Smooth muscle cell (in vitro differentiated cells): ENCODE measurements at regions not wholly inside any gene's neighbourhood (a gene's known extent, or its start where the extent isn't known, plus 50 kb on each side); places are given as distances from the start of the nearest gene placed in this dataset.

ENCODE experiments used
- DNase-seq: peaks from one replicate; lab custom pipeline; 2025; ENCODE audit not compliant: unreplicated experiment; lab: John Stamatoyannopoulos, UW
- H2AFZ ChIP-seq: fragments of 200-600 bp; sonication (generic); 2 replicates; pipeline ENCODE4 v1.6.0; 2016; ENCODE audit warnings: antibody characterized with exemption, low read depth, mild to moderate bottlenecking
- H3F3A ChIP-seq: fragments of 200-600 bp; sonication (generic); 2 replicates; pipeline ENCODE4 v1.6.0; 2017; ENCODE audit warnings: antibody characterized with exemption, low read depth
- H3K27ac ChIP-seq: fragments of 200-600 bp; sonication (generic); 2 replicates; pipeline ENCODE4 v1.5.1; 2016; ENCODE audit warnings: low read depth, mild to moderate bottlenecking
- H3K27me3 ChIP-seq: fragments of 200-600 bp; sonication (generic); 2 replicates; pipeline ENCODE4 v1.6.1; 2016; ENCODE audit warnings: low read depth, mild to moderate bottlenecking
- H3K36me3 ChIP-seq: fragments of 200-600 bp; sonication (generic); 2 replicates; pipeline ENCODE4 v1.5.1; 2016; ENCODE audit warnings: low read depth
- H3K4me1 ChIP-seq: fragments of 200-600 bp; sonication (generic); 2 replicates; pipeline ENCODE4 v1.5.1; 2016; ENCODE audit warnings: low read depth
- H3K4me2 ChIP-seq: fragments of 200-600 bp; sonication (generic); 2 replicates; pipeline ENCODE4 v1.6.0; 2016; ENCODE audit warnings: mild to moderate bottlenecking
- H3K4me3 ChIP-seq: fragments of 200-600 bp; sonication (generic); 2 replicates; pipeline ENCODE4 v1.5.1; 2016; ENCODE audit warnings: mild to moderate bottlenecking
- H3K79me2 ChIP-seq: fragments of 200-600 bp; sonication (generic); 2 replicates; pipeline ENCODE4 v1.6.0; 2016; ENCODE audit warnings: low read depth, mild to moderate bottlenecking
- H3K9ac ChIP-seq: fragments of 200-600 bp; sonication (generic); 2 replicates; pipeline ENCODE4 v1.6.0; 2016; ENCODE audit warnings: low read depth
- H3K9me3 ChIP-seq: fragments of 200-600 bp; sonication (generic); replicated peaks from 2 replicates; pipeline ENCODE4 v1.5.1; 2016; ENCODE audit warnings: low read depth
- H4K20me1 ChIP-seq: fragments of 200-600 bp; sonication (generic); 2 replicates; pipeline ENCODE4 v1.6.0; 2016; ENCODE audit warnings: low read depth
- WGBS: methylation state at CpG from one replicate; pipeline ENCODE4 v1.1.7; 2016; ENCODE audit warnings: low lambda C conversion rate; 5-methylcytosine and 5-hydroxymethylcytosine counted together
- TF ChIP-seq, protein P1 (sequence below): fragments of 200-600 bp; sonication (generic); IDR thresholded peaks from 2 replicates; pipeline ENCODE4 v1.5.1; 2017; ENCODE audit warnings: borderline replicate concordance, mild to moderate bottlenecking, antibody characterized with exemption; ENCODE audit not compliant: insufficient read depth, poor library complexity, severe bottlenecking

GRCh38 chr17:72345088-72345487, 224.3 kb downstream of the SOX9 start:
- DNase-seq, result no peak
- 85% methylated on average over 3 of the region's 3 CpGs for WGBS
- no peak overlapping the region for H2AFZ ChIP-seq
- no peak overlapping the region for H3K4me2 ChIP-seq
- H3K9ac ChIP-seq, result no peak overlapping the region
- TF ChIP-seq, protein P1, sequence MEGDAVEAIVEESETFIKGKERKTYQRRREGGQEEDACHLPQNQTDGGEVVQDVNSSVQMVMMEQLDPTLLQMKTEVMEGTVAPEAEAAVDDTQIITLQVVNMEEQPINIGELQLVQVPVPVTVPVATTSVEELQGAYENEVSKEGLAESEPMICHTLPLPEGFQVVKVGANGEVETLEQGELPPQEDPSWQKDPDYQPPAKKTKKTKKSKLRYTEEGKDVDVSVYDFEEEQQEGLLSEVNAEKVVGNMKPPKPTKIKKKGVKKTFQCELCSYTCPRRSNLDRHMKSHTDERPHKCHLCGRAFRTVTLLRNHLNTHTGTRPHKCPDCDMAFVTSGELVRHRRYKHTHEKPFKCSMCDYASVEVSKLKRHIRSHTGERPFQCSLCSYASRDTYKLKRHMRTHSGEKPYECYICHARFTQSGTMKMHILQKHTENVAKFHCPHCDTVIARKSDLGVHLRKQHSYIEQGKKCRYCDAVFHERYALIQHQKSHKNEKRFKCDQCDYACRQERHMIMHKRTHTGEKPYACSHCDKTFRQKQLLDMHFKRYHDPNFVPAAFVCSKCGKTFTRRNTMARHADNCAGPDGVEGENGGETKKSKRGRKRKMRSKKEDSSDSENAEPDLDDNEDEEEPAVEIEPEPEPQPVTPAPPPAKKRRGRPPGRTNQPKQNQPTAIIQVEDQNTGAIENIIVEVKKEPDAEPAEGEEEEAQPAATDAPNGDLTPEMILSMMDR, result no peak
- H3K27me3 ChIP-seq, result no peaks in the 10 kb centered on the region
- no peak overlapping the region for H3K4me3 ChIP-seq
- H3K27ac ChIP-seq, result no peak overlapping the region
- no peaks in the 10 kb centered on the region for H4K20me1 ChIP-seq
- no peaks in the 10 kb centered on the region for H3K79me2 ChIP-seq
- H3F3A ChIP-seq, result no peaks in the 10 kb centered on the region
- H3K36me3 ChIP-seq, result no peaks in the 10 kb centered on the region
- no peaks in the 10 kb centered on the region for H3K4me1 ChIP-seq
- no peaks in the 10 kb centered on the region for H3K9me3 ChIP-seq

DNA sequence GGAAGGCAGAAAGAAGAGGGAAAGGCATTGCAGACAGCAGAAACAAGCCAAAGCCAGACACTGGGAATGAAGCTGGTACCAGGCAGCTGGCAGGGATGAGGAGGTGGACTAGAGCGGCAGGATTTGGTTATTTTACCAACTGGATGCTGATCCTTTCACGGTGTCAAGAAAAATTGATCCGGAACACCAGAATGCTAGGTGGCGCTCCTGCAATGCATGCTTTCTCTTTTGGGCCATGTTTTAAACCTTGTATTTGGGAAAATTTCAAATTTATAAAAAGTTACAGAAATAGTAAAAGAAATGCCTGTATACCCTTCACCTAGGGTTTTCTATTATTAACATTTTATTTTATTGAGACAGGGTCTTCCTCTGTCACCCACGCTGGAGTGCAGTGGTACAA, 224.7 kb downstream of the SOX9 start:
- no peaks in the 10 kb centered on the region for H3K36me3 ChIP-seq
- DNase-seq, result no peak
- H3K79me2 ChIP-seq, result no peaks in the 10 kb centered on the region
- H3F3A ChIP-seq, result no peaks in the 10 kb centered on the region
- no peaks in the 10 kb centered on the region for H3K27me3 ChIP-seq
- no peaks in the 10 kb centered on the region for H3K9me3 ChIP-seq
- TF ChIP-seq, protein P1, result no peak
- H3K4me1 ChIP-seq, result no peaks in the 10 kb centered on the region
- H3K27ac ChIP-seq, result no peak overlapping the region
- no peak overlapping the region for H2AFZ ChIP-seq
- no peak overlapping the region for H3K4me3 ChIP-seq
- no peaks in the 10 kb centered on the region for H4K20me1 ChIP-seq
- 86% methylated on average over 5 of the region's 5 CpGs for WGBS
- no peak overlapping the region for H3K4me2 ChIP-seq
- no peak overlapping the region for H3K9ac ChIP-seq

DNA sequence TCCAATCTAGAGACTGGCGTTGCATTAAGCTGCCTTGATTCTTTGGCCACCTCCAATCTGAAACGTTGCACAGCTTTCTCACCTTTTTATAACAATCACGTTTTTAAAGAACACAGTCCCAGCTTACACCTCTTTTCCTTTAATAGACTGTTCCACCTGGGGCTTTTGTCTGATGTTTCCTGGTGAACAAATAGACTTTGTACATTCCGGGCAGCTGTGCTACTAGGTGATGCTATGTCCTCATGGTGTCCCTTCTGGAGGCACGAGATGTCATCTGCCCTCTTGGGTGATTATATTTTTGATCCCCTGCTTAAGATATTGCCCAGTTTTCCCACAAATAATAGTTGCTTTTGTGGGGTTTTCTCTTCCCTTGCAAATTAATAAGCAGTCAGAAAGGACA, 225.5 kb downstream of the SOX9 start:
- WGBS, result 90% methylated on average over 5 of the region's 5 CpGs
- Histone ChIP-seq H3K27ac (no peak overlapping the region), H3K9ac (no peak overlapping the region), H2AFZ (no peak overlapping the region), H3K79me2 (no peaks in the 10 kb centered on the region), H3K36me3 (no peaks in the 10 kb centered on the region), H4K20me1 (no peaks in the 10 kb centered on the region), H3K4me1 (no peaks in the 10 kb centered on the region), H3K4me2 (no peak overlapping the region), H3K9me3 (no peaks in the 10 kb centered on the region), H3K27me3 (no peaks in the 10 kb centered on the region), H3F3A (no peaks in the 10 kb centered on the region), H3K4me3 (no peak overlapping the region)
- DNase-seq, result no peak
- TF ChIP-seq, protein P1, result no peak

DNA sequence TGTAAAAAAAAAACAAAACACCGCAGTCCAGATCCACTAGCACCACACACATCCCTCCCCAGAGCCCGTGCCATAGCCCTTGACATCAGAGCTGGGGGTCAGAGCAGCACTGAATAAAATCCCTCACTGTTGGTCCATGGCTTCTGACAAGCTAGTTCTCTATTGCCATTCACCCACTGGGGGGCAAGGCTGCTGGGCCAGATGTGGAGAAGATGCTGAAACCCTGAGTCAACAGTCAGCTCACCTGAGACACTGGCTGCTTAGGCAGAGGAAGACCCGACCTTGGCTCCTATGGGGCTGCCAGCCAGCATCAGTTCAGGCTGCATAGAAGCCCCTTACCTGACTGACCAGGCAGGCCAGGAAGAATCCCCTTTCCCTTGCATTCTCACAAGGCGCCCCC, 228.2 kb downstream of the SOX9 start:
- TF ChIP-seq, protein P1, result no peak
- no peak overlapping the region for H2AFZ ChIP-seq
- H4K20me1 ChIP-seq, result no peaks in the 10 kb centered on the region
- no peaks in the 10 kb centered on the region for H3K36me3 ChIP-seq
- H3K4me1 ChIP-seq, result peaks cover 7% of the 10 kb centered on the region
- 96% methylated on average over 4 of the region's 4 CpGs for WGBS
- no peak overlapping the region for H3K4me2 ChIP-seq
- no peak overlapping the region for H3K9ac ChIP-seq
- H3K9me3 ChIP-seq, result no peaks in the 10 kb centered on the region
- no peak overlapping the region for H3K27ac ChIP-seq
- no peak for DNase-seq
- no peak overlapping the region for H3K4me3 ChIP-seq
- no peaks in the 10 kb centered on the region for H3K27me3 ChIP-seq
- no peaks in the 10 kb centered on the region for H3F3A ChIP-seq
- H3K79me2 ChIP-seq, result no peaks in the 10 kb centered on the region
